ENCODE measurements at regions not wholly inside any gene's neighbourhood (a gene's known extent, or its start where the extent isn't known, plus 50 kb on each side); places are given as distances from the start of the nearest gene placed in this dataset.
"Not testable (repeated sequence)": the region's sequence is repeated elsewhere in the genome, so short reads cannot be mapped to it uniquely, and the experiment has no call there.

DNA sequence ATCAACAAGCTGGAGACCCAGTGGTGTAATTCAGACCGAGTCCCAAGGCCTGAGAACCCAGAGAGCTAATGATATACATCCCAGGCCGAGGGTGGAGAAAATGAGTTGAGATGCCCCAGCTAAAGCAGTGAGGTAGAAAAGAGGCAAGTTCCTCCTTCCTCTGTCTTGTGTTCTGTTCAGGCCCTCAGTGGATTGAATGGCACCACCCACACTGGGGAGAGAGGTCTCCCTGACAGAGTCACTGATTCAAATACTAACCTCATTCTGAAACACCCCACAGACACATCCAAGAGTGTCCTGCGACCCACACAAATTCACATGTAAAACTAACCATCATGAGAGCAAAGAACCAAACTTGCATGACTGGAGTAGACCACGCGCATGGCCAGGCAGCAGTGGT is 215.3 kb downstream of the ANAPC1 start:
- Histone ChIP-seq H3K27ac (peak overlapping the region in 1 of 3 donors; percentile 66), H3K9me3 (no peaks in the 10 kb centered on the region), H3K36me3 (no peaks in the 10 kb centered on the region), H3K4me1 (peaks cover 9 to 39% of the 10 kb centered on the region in 2 donors), H3K4me3 (replicated peaks in 1 of 3) (no peak overlapping the region), H3K27me3 (no peaks in the 10 kb centered on the region)
- no peak for TF ChIP-seq POLR2A (IDR thresholded peaks at IDR 0.05)
- TF ChIP-seq, protein P1, sequence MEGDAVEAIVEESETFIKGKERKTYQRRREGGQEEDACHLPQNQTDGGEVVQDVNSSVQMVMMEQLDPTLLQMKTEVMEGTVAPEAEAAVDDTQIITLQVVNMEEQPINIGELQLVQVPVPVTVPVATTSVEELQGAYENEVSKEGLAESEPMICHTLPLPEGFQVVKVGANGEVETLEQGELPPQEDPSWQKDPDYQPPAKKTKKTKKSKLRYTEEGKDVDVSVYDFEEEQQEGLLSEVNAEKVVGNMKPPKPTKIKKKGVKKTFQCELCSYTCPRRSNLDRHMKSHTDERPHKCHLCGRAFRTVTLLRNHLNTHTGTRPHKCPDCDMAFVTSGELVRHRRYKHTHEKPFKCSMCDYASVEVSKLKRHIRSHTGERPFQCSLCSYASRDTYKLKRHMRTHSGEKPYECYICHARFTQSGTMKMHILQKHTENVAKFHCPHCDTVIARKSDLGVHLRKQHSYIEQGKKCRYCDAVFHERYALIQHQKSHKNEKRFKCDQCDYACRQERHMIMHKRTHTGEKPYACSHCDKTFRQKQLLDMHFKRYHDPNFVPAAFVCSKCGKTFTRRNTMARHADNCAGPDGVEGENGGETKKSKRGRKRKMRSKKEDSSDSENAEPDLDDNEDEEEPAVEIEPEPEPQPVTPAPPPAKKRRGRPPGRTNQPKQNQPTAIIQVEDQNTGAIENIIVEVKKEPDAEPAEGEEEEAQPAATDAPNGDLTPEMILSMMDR (IDR thresholded peaks at IDR 0.05) = no peak
- intact Hi-C loops (cut with DNase I) = no loop called here
- no peak for DNase-seq
- WGBS, 2 donors = 98% methylated on average over 5 of the region's 5 CpGs

DNA sequence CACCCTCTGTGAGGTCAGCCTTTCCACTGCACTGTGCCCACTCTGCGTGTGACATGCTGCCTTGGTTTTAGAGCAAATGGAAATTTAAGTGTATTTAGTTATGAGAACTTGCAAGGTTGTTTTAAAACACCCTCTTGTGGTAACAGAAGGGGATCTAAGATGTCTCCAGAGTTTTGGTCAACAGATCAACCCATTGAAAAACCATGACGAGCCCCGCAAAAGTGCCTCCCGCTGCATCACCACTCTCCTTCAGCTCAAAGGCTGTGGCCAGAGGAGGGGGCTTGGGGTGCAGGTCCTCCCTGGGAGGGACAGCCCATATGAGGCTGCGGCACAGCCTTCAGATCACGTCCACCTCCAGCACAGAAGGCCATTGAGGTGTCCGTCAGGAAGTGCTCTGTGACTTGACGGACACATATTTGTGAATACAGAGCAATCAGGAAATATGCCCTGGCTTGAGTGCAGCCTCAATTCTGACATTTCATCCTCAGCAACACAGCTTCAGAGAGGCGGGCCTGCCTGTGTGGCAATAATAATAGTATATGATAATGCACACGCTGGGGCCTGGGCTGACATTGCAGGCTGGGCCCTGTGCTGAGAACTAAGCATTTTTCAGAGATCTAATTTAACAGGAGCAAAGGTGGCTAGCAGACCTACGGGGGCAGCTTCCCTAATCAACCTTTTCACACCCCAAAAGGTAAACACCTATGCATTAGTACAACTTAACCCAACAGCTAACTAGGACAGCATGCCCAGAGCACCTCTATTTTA is 213.9 kb downstream of the ANAPC1 start:
- no peak for DNase-seq

DNA sequence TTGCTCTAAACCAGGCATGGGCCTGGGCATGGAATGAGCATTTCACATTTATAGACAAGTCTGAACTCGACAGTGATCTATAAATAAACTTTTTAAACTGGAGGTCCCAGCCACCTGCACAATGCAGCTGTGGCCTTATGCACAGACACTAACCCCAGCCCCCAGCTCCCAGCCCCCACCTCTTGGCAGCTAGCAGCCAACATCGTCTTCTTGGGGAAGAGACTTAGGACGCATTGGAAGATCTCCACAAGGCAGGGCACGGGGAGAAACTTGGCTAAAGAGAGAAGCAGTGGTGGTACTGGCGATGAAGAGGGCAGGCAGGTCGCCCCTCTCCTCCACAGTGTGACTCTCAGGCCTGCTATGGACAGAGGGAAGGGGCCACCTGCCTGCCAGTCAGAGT is 213.2 kb downstream of the ANAPC1 start:
- no peak for DNase-seq
- Histone ChIP-seq H3K36me3 (no peaks in the 10 kb centered on the region), H3K4me1 (peaks cover 9 to 44% of the 10 kb centered on the region in 2 donors), H3K9me3 (no peaks in the 10 kb centered on the region), H3K4me3 (replicated peaks in 1 of 3) (no peak overlapping the region), H3K27ac (peak overlapping the region in 2 of 3 donors; percentile 92 to 95), H3K27me3 (no peaks in the 10 kb centered on the region)
- TF ChIP-seq POLR2A (IDR thresholded peaks at IDR 0.05) = no peak
- TF ChIP-seq, protein P1 (IDR thresholded peaks at IDR 0.05) = no peak
- WGBS, 2 donors = 95 to 96% methylated on average over 6 of the region's 6 CpGs
- intact Hi-C loops (cut with DNase I) = no loop called here

More for the DNA sequence above, 213.9 kb downstream of the ANAPC1 start:
- peaks cover 9 to 44% of the 10 kb centered on the region in 2 donors for H3K4me1 ChIP-seq
- H3K4me3 ChIP-seq (replicated peaks in 1 of 3) = no peak overlapping the region
- H3K27ac ChIP-seq = peak overlapping the region in 2 of 3 donors; percentile 92 to 95
- H3K36me3 ChIP-seq = no peaks in the 10 kb centered on the region
- 88 to 90% methylated on average over 11 of the region's 11 CpGs for WGBS, 2 donors
- no peaks in the 10 kb centered on the region for H3K9me3 ChIP-seq
- H3K27me3 ChIP-seq = no peaks in the 10 kb centered on the region
- TF ChIP-seq, protein P1 (IDR thresholded peaks at IDR 0.05) = no peak
- TF ChIP-seq POLR2A (IDR thresholded peaks at IDR 0.05) = no peak
- intact Hi-C loops (cut with DNase I) = no loop called here

DNA sequence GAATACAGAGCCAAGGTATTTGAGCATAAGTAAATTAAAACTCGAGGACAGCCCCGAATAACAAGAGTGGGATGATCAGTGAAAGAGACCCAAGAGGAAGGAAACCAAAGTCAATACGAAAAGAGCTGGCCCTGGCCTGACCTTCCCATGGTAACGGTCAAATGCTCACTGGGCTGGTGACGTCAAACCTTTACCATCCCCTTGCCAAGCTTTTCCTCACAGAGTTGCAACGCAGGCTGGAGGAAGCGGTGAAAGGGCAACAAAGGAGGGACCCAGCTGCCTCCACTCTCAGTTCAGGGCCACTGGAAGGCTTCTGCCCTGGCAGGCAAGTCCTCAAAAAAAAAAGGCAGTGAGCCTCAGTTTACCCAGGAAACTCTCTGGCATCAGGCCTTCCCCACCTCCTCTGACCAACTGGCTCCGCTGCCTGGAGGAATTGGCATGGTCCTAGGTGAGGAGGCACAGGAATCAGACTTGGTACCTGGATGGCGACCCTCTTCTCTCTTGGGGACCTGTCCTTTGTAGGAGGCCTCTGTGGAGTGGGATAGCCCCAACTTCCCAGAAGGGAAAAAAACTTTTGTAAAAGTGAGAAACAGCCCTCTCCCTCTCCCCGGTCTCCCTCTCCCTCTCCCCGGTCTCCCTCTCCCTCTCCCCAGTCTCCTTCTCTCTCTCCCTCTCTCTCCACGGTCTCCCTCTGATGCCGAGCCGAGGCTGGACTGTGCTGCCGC is 212.4 kb downstream of the ANAPC1 start:
- Histone ChIP-seq H3K27ac (peak overlapping the region; percentile 49 to 95 (median 92)), H3K9me3 (no peaks in the 10 kb centered on the region), H3K4me3 (replicated peaks in 1 of 3) (no peak overlapping the region), H3K36me3 (no peaks in the 10 kb centered on the region), H3K4me1 (peaks cover 9 to 44% of the 10 kb centered on the region in 2 donors), H3K27me3 (no peaks in the 10 kb centered on the region)
- DNase-seq = peak; percentile 43 to 58
- no peak for TF ChIP-seq POLR2A (IDR thresholded peaks at IDR 0.05)
- TF ChIP-seq, protein P1 (IDR thresholded peaks at IDR 0.05) = no peak
- intact Hi-C loops (cut with DNase I) = no loop called here
- WGBS, 2 donors = 61 to 65% methylated on average over 15 of the region's 15 CpGs

DNA sequence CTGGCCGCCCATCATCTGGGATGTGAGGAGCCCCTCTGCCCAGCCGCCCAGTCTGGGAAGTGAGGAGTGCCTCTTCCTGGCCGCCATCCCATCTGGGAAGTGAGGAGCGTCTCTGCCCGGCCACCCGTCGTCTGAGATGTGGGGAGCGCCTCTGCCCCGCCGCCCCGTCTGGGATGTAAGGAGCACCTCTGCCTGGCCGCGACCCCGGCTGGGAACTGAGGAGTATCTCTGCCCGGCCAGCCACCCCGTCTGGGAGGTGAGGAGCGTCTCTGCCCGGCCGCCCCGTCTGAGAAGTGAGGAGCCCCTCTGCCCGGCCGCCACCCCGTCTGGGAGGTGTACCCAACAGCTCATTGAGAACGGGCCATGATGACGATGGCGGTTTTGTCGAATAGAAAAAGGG is 211.4 kb downstream of the ANAPC1 start:
- 90 to 93% methylated on average over 11 to 24 of the region's 27 CpGs for WGBS, 2 donors

More for the DNA sequence above, 211.4 kb downstream of the ANAPC1 start:
- intact Hi-C loops (cut with DNase I); H3K36me3 ChIP-seq; H3K27me3 ChIP-seq; H3K4me3 ChIP-seq (replicated peaks in 1 of 3); DNase-seq; H3K9me3 ChIP-seq: not testable (repeated sequence)
- H3K4me1 ChIP-seq = peaks cover 9 to 51% of the 10 kb centered on the region in 2 donors
- H3K27ac ChIP-seq = peak overlapping the region in 1 of 3 donors; percentile 59

All from thyroid gland (tissue), 4 donors.